IPS-18a (cell line): ENCODE measurements at regions not wholly inside any gene's neighbourhood (a gene's known extent, or its start where the extent isn't known, plus 50 kb on each side); places are given as distances from the start of the nearest gene placed in this dataset.

Source experiments
- H3K27ac ChIP-seq: one replicate; pipeline ENCODE4 v1.5.1; 2013; ENCODE audit warnings: low read length
- H3K27me3 ChIP-seq: one replicate; pipeline ENCODE4 v1.6.1; 2013; ENCODE audit warnings: mild to moderate bottlenecking, low read length; ENCODE audit not compliant: control insufficient read depth, insufficient read depth
- H3K36me3 ChIP-seq: one replicate; pipeline ENCODE4 v1.6.1; 2013; ENCODE audit warnings: low read depth, low read length; ENCODE audit not compliant: control insufficient read depth
- H3K4me1 ChIP-seq: one replicate; pipeline ENCODE4 v1.6.1; 2013; ENCODE audit warnings: low read depth, low read length; ENCODE audit not compliant: control insufficient read depth
- H3K4me3 ChIP-seq: one replicate; pipeline ENCODE4 v1.5.1; 2013; ENCODE audit warnings: low read length
- H3K9ac ChIP-seq: one replicate; pipeline ENCODE4 v1.6.1; 2013; ENCODE audit warnings: mild to moderate bottlenecking, low read length, moderate library complexity
- H3K9me3 ChIP-seq: one replicate; pipeline ENCODE4 v1.6.1; 2013; ENCODE audit warnings: low read depth, low read length; ENCODE audit not compliant: control insufficient read depth

DNA sequence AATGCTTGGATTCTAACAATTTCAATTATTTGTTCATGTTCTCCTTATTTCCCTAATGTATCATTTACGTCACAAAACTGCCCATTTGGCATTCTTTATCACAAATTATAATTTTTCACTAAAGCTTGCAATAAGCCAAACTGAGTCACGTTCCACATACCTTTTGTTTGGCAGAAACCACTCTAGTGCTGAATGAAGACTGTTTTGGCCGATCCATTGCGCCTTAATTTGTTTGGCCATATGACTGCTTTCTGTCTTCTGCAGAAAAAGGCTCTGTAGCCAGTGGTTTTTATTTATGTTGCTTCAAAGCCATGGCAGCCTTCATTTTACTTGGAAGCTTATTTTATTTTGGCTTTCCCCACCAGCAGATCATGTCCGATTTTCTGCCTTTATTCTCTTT, 184.4 kb upstream of the HAND2 start:
- H3K4me3 ChIP-seq = no peak overlapping the region
- H3K27me3 ChIP-seq = no peaks in the 10 kb centered on the region
- no peaks in the 10 kb centered on the region for H3K9me3 ChIP-seq
- no peak overlapping the region for H3K27ac ChIP-seq
- no peak overlapping the region for H3K9ac ChIP-seq
- H3K36me3 ChIP-seq = no peaks in the 10 kb centered on the region
- H3K4me1 ChIP-seq = no peaks in the 10 kb centered on the region

DNA sequence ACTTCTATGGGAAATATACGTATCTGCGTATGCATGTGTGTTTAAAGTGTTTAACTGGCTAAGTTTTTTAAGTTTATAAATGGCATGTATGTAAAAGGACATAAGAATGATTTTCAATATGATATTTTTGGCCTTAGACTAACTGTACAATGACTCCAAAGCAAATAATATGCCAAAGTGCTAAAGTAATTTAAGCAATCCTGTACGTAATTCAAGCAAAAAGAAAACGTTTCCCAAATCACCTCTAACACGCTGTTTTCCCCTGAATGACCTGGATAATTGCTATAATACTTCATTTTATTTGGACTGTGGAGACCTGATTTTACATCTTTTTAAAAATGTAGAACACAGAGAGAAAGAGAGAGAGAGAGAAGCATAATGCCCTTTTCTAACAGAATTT, 183.0 kb upstream of the HAND2 start:
- no peaks in the 10 kb centered on the region for H3K27me3 ChIP-seq
- H3K9ac ChIP-seq = no peak overlapping the region
- no peaks in the 10 kb centered on the region for H3K4me1 ChIP-seq
- H3K27ac ChIP-seq = no peak overlapping the region
- no peak overlapping the region for H3K4me3 ChIP-seq
- H3K36me3 ChIP-seq = no peaks in the 10 kb centered on the region
- H3K9me3 ChIP-seq = no peaks in the 10 kb centered on the region

DNA sequence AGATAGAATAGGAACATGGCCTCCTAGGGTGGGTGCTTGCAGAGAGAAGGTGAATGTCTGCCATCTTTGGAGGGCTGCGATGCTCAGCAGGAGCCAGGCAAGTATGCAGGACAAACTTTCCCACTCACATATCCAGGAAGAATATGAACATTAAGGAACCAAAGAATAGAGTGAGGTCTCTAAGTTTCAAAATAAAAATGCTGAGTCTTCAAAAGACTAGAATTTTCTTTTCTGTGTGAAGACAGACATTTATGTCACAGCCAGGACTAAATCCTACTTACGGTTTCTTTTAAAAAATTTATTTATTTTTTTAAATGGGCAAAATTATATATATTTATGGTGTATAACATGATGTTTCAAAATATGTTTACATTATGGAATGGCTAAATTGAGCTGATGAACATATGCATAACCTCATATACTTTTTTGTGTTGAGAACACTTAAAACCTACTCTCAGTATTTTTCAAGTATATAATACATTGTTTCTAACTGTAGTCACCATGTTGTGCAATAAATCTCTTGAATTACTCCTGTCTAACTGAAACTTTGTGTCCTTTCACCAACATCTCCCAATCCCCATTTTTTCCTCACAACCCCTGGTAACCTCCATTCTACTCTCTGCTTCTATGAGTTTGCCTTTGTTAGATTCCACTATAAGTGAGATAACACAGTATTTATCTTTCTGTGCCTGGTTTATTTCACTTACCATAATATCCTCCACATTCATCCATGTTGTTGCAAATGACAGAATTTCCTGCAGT, 177.8 kb upstream of the HAND2 start:
- H3K9ac ChIP-seq = no peak overlapping the region
- no peaks in the 10 kb centered on the region for H3K36me3 ChIP-seq
- H3K4me1 ChIP-seq = no peaks in the 10 kb centered on the region
- H3K27me3 ChIP-seq = no peaks in the 10 kb centered on the region
- no peak overlapping the region for H3K27ac ChIP-seq
- H3K9me3 ChIP-seq = no peaks in the 10 kb centered on the region
- H3K4me3 ChIP-seq = no peak overlapping the region

DNA sequence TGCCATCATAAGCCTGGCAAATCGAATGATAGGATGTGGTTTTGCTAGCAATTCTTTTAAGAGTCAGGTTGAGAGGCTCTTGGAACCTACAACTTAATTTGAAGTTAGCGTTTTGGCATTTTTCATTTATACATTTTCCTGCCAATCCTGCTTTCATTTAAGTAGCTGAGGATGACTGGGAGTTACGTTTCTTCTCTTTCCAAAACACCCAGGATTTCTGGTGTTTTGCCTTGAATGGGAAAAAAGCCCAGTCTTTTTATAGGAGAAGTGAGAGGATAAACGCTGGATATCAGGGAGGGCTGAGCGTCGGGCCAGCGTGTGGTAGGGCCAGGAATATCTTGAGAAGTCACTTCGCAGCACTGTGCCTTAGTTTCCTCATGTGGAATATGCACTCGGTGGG, 174.2 kb upstream of the HAND2 start:
- Histone ChIP-seq H3K27ac (no peak overlapping the region), H3K9me3 (no peaks in the 10 kb centered on the region), H3K27me3 (no peaks in the 10 kb centered on the region), H3K9ac (no peak overlapping the region), H3K4me1 (no peaks in the 10 kb centered on the region), H3K4me3 (no peak overlapping the region), H3K36me3 (no peaks in the 10 kb centered on the region)

DNA sequence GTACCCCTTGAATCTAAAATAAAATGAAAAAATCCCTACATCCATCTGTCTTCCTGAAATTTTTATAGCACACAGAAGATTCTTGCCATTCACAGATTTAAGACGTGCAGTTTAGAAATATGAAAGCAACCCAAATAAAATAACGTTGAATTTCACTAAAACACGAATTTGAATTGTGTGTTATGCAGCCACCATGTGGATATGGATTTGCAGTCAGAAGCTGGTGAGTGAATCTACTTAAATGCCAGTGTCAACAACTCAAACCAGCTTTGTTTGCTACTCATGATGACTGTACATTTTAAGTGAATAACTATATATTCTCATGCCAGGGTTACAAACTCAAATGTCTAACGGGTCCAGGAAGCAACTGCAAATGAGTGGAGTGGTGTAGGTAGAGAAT, 173.0 kb upstream of the HAND2 start:
- Histone ChIP-seq H3K27me3 (no peaks in the 10 kb centered on the region), H3K4me3 (no peak overlapping the region), H3K9ac (no peak overlapping the region), H3K27ac (no peak overlapping the region), H3K36me3 (no peaks in the 10 kb centered on the region), H3K9me3 (no peaks in the 10 kb centered on the region), H3K4me1 (no peaks in the 10 kb centered on the region)

DNA sequence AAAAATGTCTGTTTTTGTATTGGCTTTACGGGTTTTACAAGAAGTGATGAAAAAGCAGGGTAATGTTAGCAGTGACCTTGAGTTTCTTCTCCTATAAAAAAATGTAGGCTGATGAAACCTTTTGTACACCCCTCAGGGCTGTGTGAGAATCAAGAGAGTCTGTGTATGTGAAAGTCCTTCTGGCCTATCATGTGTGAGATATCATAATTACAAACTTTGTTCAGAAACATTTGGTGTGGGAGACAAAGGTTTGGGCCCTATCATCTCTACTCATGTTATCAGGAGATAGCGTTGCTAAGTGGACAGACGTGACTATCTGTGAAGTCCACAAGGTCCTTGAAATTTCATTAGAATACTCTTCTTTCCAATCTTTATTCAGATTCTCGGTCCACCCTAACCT, 170.6 kb upstream of the HAND2 start:
- H3K9me3 ChIP-seq = no peaks in the 10 kb centered on the region

DNA sequence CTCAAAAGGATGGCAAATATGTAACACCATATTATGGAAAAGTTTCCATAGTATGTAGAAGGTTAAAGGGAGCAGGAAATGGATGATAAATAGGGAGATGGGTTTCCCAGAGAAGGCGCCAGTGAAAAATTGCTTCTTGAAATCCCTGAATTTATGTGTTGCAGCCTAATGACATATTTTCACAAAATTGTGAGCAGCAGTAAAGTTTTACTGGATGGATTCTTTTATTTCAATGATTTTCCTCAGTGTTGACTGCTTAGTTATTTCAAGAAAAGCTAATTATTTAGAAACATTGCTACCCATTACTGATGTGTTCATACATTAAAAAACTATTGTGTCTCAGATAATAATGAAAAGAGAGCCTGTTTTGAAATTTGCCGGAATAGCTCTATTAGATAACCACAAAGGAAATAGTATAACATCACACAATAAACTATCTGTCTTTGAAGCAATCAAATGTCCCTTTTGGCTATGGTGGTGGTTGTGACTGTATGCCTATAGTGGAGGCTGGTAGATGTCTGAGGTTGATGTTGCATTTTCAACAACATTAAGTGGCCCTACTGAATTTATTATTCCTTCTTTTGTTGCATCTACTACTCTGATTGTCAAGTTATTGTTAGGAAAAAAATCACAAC, 169.9 kb upstream of the HAND2 start:
- Histone ChIP-seq H3K9me3 (no peaks in the 10 kb centered on the region), H3K27ac (no peak overlapping the region), H3K27me3 (no peaks in the 10 kb centered on the region), H3K4me1 (no peaks in the 10 kb centered on the region), H3K9ac (no peak overlapping the region), H3K4me3 (no peak overlapping the region), H3K36me3 (no peaks in the 10 kb centered on the region)

More for the DNA sequence above, 170.6 kb upstream of the HAND2 start:
- Histone ChIP-seq H3K4me3 (no peak overlapping the region), H3K4me1 (no peaks in the 10 kb centered on the region), H3K9ac (no peak overlapping the region), H3K27me3 (no peaks in the 10 kb centered on the region), H3K27ac (no peak overlapping the region), H3K36me3 (no peaks in the 10 kb centered on the region)

DNA sequence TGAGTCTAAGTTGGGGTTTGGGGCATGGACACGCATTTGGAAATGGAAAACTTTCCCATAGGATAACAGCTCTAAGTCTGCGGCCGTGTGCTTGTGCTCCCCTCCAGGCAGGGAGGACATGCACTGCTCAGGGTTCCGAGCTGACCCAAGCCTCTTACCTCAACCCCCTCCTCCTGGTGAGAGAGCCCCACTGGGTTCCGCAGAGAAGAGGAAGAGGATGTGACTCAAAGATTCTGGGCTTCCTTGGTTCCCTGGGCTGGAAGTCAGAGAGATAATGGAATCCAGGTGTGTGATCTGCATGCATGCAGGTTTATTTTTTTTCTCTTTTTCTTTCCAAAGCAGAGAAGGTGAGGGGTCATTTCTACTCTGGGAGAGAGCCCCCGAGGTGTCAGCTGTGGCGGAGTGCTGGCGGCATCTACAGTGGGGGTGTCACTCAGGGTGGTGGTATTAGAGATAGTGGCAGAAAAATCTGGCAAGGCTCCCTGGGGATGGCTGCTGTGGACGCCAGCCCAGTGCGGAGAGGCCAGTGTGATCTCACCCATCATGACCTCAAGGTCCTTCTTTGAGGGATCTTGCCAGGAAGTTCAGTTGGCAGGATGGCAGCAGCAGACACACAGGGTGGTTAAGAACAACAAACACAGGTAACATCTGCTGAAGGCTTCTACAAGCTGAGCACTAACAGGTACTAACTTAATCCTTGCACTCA, 168.7 kb upstream of the HAND2 start:
- H3K27ac ChIP-seq = no peak overlapping the region
- no peaks in the 10 kb centered on the region for H3K4me1 ChIP-seq
- no peaks in the 10 kb centered on the region for H3K27me3 ChIP-seq
- H3K9ac ChIP-seq = no peak overlapping the region
- no peak overlapping the region for H3K4me3 ChIP-seq
- no peaks in the 10 kb centered on the region for H3K36me3 ChIP-seq
- H3K9me3 ChIP-seq = no peaks in the 10 kb centered on the region

DNA sequence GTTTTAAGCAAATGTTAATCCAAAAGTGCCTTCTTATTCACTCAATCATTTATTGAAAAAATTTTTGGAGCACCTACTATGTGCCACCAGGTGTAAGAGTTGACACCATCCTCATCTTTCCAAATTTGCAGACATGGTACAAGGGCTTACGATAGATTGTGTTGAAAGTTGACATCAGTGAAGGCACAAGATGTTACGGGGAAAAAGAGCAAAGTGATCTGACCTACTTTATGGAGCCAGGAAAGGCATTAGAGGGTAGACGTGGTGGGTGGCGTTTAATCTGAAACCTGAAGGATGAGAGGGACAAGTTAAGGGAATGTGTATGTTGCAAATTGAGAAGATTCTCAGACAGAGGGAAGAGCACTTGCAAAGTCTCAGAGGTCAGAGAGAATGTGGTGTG, 167.8 kb upstream of the HAND2 start:
- Histone ChIP-seq H3K27me3 (no peaks in the 10 kb centered on the region), H3K4me3 (no peak overlapping the region), H3K27ac (no peak overlapping the region)

DNA sequence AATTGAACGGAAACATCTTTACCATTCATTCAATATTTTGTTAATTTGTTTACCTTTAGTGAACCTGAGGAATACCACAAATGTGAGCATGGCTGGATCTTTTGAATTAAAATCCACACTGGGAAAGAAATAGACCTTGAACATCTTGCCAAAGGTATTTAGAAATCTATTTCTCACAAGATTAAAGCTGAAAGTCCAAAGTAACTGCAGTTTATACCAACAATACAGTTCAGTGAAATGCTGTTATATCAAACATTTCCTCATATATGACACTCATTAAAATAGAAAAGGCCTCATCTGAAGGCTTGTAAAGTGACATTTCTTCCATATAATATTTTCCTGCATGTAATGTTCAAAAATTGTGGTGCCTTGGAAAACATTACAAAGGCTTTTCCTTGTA, 166.5 kb upstream of the HAND2 start:
- Histone ChIP-seq H3K27me3 (no peaks in the 10 kb centered on the region), H3K9me3 (no peaks in the 10 kb centered on the region), H3K9ac (no peak overlapping the region), H3K27ac (no peak overlapping the region), H3K4me3 (no peak overlapping the region), H3K36me3 (no peaks in the 10 kb centered on the region), H3K4me1 (no peaks in the 10 kb centered on the region)

More for the DNA sequence above, 167.8 kb upstream of the HAND2 start:
- no peak overlapping the region for H3K9ac ChIP-seq
- H3K36me3 ChIP-seq = no peaks in the 10 kb centered on the region
- H3K9me3 ChIP-seq = no peaks in the 10 kb centered on the region
- no peaks in the 10 kb centered on the region for H3K4me1 ChIP-seq

DNA sequence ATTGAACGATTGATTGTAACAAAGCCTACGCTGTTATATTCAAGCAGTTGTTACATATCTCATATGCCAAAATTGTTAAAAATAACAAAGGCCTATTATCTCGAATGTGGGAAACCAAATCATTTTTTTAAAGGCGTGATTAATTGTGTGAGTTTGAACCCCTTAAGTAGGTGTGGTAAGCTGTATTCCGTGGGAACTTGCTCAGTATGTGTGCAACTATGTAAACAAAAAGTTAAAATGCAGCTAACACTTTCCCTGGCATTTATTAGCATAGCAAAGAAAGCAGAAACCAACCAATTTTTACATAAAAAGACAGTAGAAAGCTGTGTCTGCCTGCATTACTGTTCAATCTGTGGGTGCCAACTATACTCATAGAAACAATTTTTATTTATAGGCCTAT, 166.0 kb upstream of the HAND2 start:
- no peaks in the 10 kb centered on the region for H3K36me3 ChIP-seq
- H3K27ac ChIP-seq = no peak overlapping the region
- no peak overlapping the region for H3K9ac ChIP-seq
- no peaks in the 10 kb centered on the region for H3K27me3 ChIP-seq
- no peak overlapping the region for H3K4me3 ChIP-seq
- no peaks in the 10 kb centered on the region for H3K4me1 ChIP-seq
- no peaks in the 10 kb centered on the region for H3K9me3 ChIP-seq
